Stomach (tissue), 8 donors: ENCODE measurements at regions not wholly inside any gene's neighbourhood (a gene's known extent, or its start where the extent isn't known, plus 50 kb on each side); places are given as distances from the start of the nearest gene placed in this dataset.

Experiments used
- DNase-seq, 2 donors: peaks; one replicate each; pipeline versions ENCODE4 v3.0.0 to v3.0.0-alpha.2; 2013 to 2019
- H3K27ac ChIP-seq, 5 donors: fragments of 200-600 bp in 4 of 5; sonication (generic) in 4 of 5; one replicate each; pipeline ENCODE4 v1.5.1; 2013 to 2019; ENCODE audit warnings: mild to moderate bottlenecking in 1 of 5, moderate library complexity in 1 of 5
- H3K27me3 ChIP-seq, 3 donors: fragments of 200-600 bp; sonication (generic); one replicate each; pipeline ENCODE4 v1.5.1; 2017 to 2019; ENCODE audit warnings: mixed run types in 1 of 3
- H3K36me3 ChIP-seq, 4 donors: fragments of 200-600 bp; sonication (generic); 1 replicate in 3 of 4; 2 replicates in 1 of 4; pipeline ENCODE4 v1.5.1; 2016 to 2019
- H3K4me1 ChIP-seq, 4 donors: fragments of 200-600 bp; sonication (generic); one replicate each; pipeline ENCODE4 v1.5.1; 2016 to 2019
- H3K4me3 ChIP-seq, 4 donors: fragments of 200-600 bp; sonication (generic) in 3 of 4; one replicate each; pipeline ENCODE4 v1.5.1; 2016 to 2019; ENCODE audit warnings: mild to moderate bottlenecking in 1 of 4
- H3K9me3 ChIP-seq, 4 donors: fragments of 200-600 bp; sonication (generic); one replicate each; pipeline ENCODE4 v1.5.1; 2016 to 2019
- EP300 ChIP-seq: sonication (generic); formaldehyde crosslinking; IDR thresholded peaks from one replicate; pipeline ENCODE4 v1.6.1; 2017; ENCODE audit warnings: antibody characterized with exemption
- POLR2A ChIP-seq, 4 donors: fragments of 450-650 bp; IDR thresholded peaks; one replicate each; pipeline ENCODE4 v1.6.1; 2016; ENCODE audit warnings: antibody characterized with exemption in 4 of 4, control low read depth in 2 of 4, mild to moderate bottlenecking in 1 of 4, moderate library complexity in 1 of 4
- POLR2AphosphoS5 ChIP-seq, 3 donors: sonication (generic); formaldehyde crosslinking; IDR thresholded peaks; one replicate each; pipeline ENCODE4 v1.6.1; 2016; ENCODE audit warnings: antibody characterized with exemption in 3 of 3
- whole genome bisulfite sequencing, 5 donors: extraction: QIAGEN DNeasy Blood & Tissue Kit in 3 of 5; methylation state at CpG; one replicate each; pipeline versions ENCODE4 v1.1.5 to v1.1.7; 2013 to 2018; 5-methylcytosine and 5-hydroxymethylcytosine counted together
- intact Hi-C: fragments of 100-400 bp; cut with DNase I; formaldehyde crosslinking; loops from one replicate; pipeline ENCODE4 v1.15.1; 2023; ENCODE audit warnings: low total_unique reads
- TF ChIP-seq, protein P1 (sequence below), 7 experiments: fragments of 450-650 bp in 4 of 7; fragments of 200-600 bp in 3 of 7; sonication (generic) in 3 of 7; IDR thresholded peaks; one replicate each; pipeline ENCODE4 v1.5.1; 2016 to 2019; ENCODE audit warnings: antibody characterized with exemption in 7 of 7, control low read depth in 2 of 7, mild to moderate bottlenecking in 1 of 7
- donor health status: healthy with polysubstance abuse.
- donor health status: Bipolar disorder and iron deficiency.
- donor health status: healthy.

DNA sequence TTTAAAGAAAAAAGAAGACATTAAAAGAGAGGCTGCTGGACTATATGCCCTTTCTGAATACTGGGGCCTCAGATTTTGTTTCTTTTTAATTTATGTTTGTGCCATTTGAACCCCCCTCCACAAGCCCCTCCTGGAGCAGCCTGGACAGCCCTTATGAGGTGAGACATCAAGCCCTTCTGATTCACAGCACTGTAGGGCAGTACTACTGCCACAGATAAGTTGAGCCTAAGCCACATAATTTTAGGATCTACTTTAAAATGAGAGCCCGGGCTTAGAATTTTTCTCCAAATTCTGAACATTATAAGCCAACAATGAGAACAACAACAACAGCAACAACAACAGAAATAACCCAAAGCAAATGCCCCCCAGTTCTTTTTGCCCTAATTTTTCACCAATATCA, 256.9 kb upstream of the SALL1 start:
- Histone ChIP-seq H3K4me1 (no peaks in the 10 kb centered on the region), H3K4me3 (no peak overlapping the region), H3K9me3 (no peaks in the 10 kb centered on the region), H3K27me3 (no peaks in the 10 kb centered on the region), H3K36me3 (no peaks in the 10 kb centered on the region), H3K27ac (no peak overlapping the region)
- intact Hi-C loops = no loop called here
- 77 to 100% (median 87%) methylated on average over 1 of the region's 1 CpG for WGBS, 5 donors
- no peak for DNase-seq
- TF ChIP-seq POLR2AphosphoS5 (IDR thresholded peaks at IDR 0.05) (no peak), EP300 (no peak), POLR2A (IDR thresholded peaks at IDR 0.05) (no peak)
- TF ChIP-seq, protein P1, sequence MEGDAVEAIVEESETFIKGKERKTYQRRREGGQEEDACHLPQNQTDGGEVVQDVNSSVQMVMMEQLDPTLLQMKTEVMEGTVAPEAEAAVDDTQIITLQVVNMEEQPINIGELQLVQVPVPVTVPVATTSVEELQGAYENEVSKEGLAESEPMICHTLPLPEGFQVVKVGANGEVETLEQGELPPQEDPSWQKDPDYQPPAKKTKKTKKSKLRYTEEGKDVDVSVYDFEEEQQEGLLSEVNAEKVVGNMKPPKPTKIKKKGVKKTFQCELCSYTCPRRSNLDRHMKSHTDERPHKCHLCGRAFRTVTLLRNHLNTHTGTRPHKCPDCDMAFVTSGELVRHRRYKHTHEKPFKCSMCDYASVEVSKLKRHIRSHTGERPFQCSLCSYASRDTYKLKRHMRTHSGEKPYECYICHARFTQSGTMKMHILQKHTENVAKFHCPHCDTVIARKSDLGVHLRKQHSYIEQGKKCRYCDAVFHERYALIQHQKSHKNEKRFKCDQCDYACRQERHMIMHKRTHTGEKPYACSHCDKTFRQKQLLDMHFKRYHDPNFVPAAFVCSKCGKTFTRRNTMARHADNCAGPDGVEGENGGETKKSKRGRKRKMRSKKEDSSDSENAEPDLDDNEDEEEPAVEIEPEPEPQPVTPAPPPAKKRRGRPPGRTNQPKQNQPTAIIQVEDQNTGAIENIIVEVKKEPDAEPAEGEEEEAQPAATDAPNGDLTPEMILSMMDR (IDR thresholded peaks at IDR 0.05) = no peak

DNA sequence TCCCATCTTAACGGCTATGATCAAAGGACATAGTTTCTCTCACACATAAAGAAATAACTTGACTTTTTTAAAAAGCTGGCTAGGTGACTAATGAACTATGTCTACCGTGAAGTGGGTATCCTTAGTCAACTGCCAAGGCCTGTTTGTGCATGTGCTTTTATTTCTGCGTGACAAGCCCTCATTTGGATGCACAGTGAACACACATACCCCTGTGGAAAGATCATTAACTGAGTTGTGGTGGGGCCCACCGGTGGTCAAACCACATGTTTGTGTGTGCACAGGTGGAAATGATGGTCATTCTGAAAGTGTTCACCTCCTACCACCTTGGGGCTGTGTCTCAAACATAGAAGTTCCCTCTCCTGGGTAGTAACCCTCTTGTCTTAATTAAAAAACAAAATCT, 256.1 kb upstream of the SALL1 start:
- no peak for TF ChIP-seq POLR2AphosphoS5 (IDR thresholded peaks at IDR 0.05)
- TF ChIP-seq EP300 = no peak
- TF ChIP-seq, protein P1 (IDR thresholded peaks at IDR 0.05) = no peak
- no peak for TF ChIP-seq POLR2A (IDR thresholded peaks at IDR 0.05)
- WGBS, 5 donors = 80 to 89% (median 86%) methylated on average over 4 of the region's 4 CpGs
- no peak overlapping the region for H3K27ac ChIP-seq

DNA sequence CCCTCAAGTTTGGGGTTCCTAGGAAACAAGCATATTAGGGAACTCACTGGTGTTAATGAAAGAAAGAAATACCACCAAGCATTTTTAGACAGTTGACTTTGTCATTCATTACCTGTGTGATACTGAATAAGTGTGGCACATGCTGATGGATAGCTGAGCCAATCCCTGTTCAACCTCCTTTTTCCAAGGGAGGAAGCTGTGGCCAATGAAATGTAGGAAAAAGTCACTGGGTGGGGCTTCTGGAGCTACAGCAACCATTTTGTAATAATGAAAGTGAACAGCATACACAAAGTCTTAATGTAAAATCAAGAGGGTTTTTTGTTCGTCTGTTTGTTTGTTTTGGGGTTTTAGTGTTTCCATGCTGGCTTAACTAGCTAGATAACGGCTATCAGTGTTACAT, 254.3 kb upstream of the SALL1 start:
- no peaks in the 10 kb centered on the region for H3K27me3 ChIP-seq
- H3K27ac ChIP-seq = no peak overlapping the region
- H3K9me3 ChIP-seq = no peaks in the 10 kb centered on the region
- intact Hi-C loops = no loop called here
- WGBS, 5 donors = 29 to 65% (median 39%) methylated on average over 2 of the region's 2 CpGs
- TF ChIP-seq, protein P1 (IDR thresholded peaks at IDR 0.05) = no peak
- TF ChIP-seq POLR2AphosphoS5 (IDR thresholded peaks at IDR 0.05) (no peak), EP300 (no peak), POLR2A (IDR thresholded peaks at IDR 0.05) (no peak)
- H3K4me3 ChIP-seq = no peak overlapping the region
- H3K4me1 ChIP-seq = no peaks in the 10 kb centered on the region
- H3K36me3 ChIP-seq = no peaks in the 10 kb centered on the region
- no peak for DNase-seq

More for the DNA sequence above, 256.1 kb upstream of the SALL1 start:
- Histone ChIP-seq H3K4me3 (no peak overlapping the region), H3K27me3 (no peaks in the 10 kb centered on the region), H3K9me3 (no peaks in the 10 kb centered on the region), H3K4me1 (no peaks in the 10 kb centered on the region), H3K36me3 (no peaks in the 10 kb centered on the region)
- DNase-seq = no peak
- intact Hi-C loops = no loop called here

DNA sequence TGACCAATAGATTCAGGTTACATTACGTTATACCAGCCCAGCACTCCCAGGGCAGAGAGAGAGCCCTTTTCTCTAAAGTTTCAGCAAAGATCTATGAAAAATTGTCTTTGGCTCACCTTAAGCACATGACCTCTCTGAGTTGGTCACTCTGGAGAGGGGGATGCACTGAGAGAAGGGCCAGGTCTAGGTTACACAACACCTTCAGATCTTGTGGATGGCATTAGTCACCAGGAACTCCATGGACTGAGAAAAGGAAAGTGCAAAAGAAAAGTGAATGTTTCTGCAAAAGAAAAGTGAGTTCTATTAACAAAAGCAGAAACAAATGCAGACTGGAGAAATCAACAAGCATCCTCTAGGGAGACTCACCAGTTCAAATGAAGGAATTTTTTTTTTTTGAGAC, 253.3 kb upstream of the SALL1 start:
- no peak overlapping the region for H3K4me3 ChIP-seq
- H3K36me3 ChIP-seq = no peaks in the 10 kb centered on the region
- TF ChIP-seq, protein P1 (IDR thresholded peaks at IDR 0.05) = no peak
- TF ChIP-seq POLR2AphosphoS5 (IDR thresholded peaks at IDR 0.05) (no peak), EP300 (no peak), POLR2A (IDR thresholded peaks at IDR 0.05) (no peak)
- H3K4me1 ChIP-seq = no peaks in the 10 kb centered on the region
- no peak for DNase-seq
- H3K9me3 ChIP-seq = no peaks in the 10 kb centered on the region
- no peaks in the 10 kb centered on the region for H3K27me3 ChIP-seq
- WGBS, 5 donors = 43 to 86% (median 78%) methylated on average over 1 of the region's 1 CpG
- intact Hi-C loops = no loop called here
- no peak overlapping the region for H3K27ac ChIP-seq
